RPMI7951 (cell line): ENCODE measurements at regions not wholly inside any gene's neighbourhood (a gene's known extent, or its start where the extent isn't known, plus 50 kb on each side); places are given as distances from the start of the nearest gene placed in this dataset.
"Not testable (repeated sequence)": the region's sequence is repeated elsewhere in the genome, so short reads cannot be mapped to it uniquely, and the experiment has no call there.

ENCODE experiments used
- DNase-seq: peaks from one replicate; pipeline ENCODE4 v3.0.0-alpha.2; 2012; ENCODE audit warnings: low read depth

GRCh38 chr3:22671848-22672247, 531.3 kb upstream of the UBE2E2 start:
- DNase-seq: no peak

- no peak for DNase-seq
Measured at GRCh38 chr3:22684739-22685138, 518.4 kb upstream of the UBE2E2 start.

- DNase-seq: no peak
Measured at GRCh38 chr3:22685597-22685996, 517.5 kb upstream of the UBE2E2 start.

- DNase-seq: no peak
Measured at GRCh38 chr3:22691407-22691806, 511.7 kb upstream of the UBE2E2 start.

- no peak for DNase-seq
Measured at GRCh38 chr3:22691856-22692628, 511.1 kb upstream of the UBE2E2 start.

- DNase-seq: no peak
Measured at GRCh38 chr3:22700876-22701275, 502.3 kb upstream of the UBE2E2 start.

GRCh38 chr3:22704166-22704565, 499.0 kb upstream of the UBE2E2 start:
- no peak for DNase-seq

- no peak for DNase-seq
Measured at GRCh38 chr3:22704571-22705354, 498.4 kb upstream of the UBE2E2 start.

GRCh38 chr3:22706922-22707321, 496.2 kb upstream of the UBE2E2 start:
- DNase-seq: not testable (repeated sequence)

- peak; percentile 75 for DNase-seq
Measured at GRCh38 chr3:22713936-22714335, 489.2 kb upstream of the UBE2E2 start.

- DNase-seq: no peak
Measured at GRCh38 chr3:22714749-22715148, 488.4 kb upstream of the UBE2E2 start.

GRCh38 chr3:22720596-22720995, 482.5 kb upstream of the UBE2E2 start:
- DNase-seq: no peak

GRCh38 chr3:22724420-22724819, 478.7 kb upstream of the UBE2E2 start:
- no peak for DNase-seq

GRCh38 chr3:22728406-22728805, 474.7 kb upstream of the UBE2E2 start:
- no peak for DNase-seq

- no peak for DNase-seq
Measured at GRCh38 chr3:22729212-22729611, 473.9 kb upstream of the UBE2E2 start.

- no peak for DNase-seq
Measured at GRCh38 chr3:22729981-22730380, 473.1 kb upstream of the UBE2E2 start.

GRCh38 chr3:22730701-22731100, 472.4 kb upstream of the UBE2E2 start:
- no peak for DNase-seq

GRCh38 chr3:22731901-22732300, 471.2 kb upstream of the UBE2E2 start:
- no peak for DNase-seq

- DNase-seq: no peak
Measured at GRCh38 chr3:22732641-22733040, 470.5 kb upstream of the UBE2E2 start.

GRCh38 chr3:22734207-22734606, 468.9 kb upstream of the UBE2E2 start:
- DNase-seq: no peak

- no peak for DNase-seq
Measured at GRCh38 chr3:22734756-22735155, 468.4 kb upstream of the UBE2E2 start.

GRCh38 chr3:22735373-22735772, 467.8 kb upstream of the UBE2E2 start:
- no peak for DNase-seq

GRCh38 chr3:22743386-22743785, 459.7 kb upstream of the UBE2E2 start:
- not testable (repeated sequence) for DNase-seq
